ENCODE measurements at regions not wholly inside any gene's neighbourhood (a gene's known extent, or its start where the extent isn't known, plus 50 kb on each side); places are given as distances from the start of the nearest gene placed in this dataset.

DNA sequence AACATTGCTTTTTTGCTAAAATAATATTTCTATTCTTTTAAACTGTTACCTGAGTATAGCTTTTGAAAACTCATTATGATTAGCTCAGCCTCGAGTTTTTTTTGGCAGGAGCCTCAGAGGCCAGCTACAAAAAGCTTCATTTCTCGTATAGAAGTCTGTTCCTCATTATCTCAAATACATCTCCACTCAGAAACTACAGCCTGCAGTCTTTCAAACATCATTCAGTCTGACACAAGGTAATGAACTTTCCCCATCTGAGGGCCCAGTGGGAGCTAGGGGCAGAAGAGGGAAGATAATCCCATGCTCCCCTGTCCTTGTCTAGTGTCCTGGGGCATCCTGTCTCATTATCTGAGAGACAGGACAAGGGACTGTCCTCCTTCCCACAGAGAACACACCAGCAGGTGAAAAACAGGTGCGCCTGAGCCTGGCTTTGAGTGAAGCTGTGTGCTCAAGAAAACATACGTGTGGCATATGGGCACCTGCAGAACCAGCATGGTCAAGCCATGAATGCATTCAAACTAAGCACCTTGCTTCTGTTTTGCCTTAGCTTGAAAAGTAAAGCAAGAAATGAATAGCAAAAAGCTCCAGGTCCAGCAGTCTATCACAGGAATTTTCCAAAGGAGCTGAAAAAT is 247.5 kb downstream of the MREG start:
- DNase-seq, result no peak

DNA sequence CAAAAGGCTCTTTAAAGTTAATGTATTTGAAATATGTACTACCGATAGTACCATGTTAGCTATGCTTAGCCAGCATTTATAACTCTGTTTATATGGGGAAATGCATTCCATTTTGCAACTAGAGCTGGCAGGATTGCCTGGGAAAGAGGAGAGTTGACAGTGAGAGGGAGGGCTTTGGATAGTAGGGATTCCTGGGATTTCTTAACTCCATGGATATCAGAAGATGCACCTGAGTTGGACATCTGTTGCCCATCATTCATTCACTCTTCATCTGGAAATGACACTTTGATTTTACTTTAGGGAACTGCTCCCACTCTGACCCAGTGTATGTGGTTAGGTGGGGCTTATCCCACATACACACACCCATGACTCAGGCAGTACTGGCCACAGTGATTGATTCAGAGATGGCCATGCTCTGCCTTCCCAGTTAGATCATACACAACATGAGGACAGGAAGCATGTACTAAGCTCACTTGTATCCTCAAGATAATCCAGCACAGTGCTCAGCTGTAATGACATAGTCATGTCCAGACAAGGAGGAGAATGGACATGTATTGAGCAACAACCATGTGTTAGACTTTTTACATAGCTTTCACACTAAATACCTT is 248.8 kb downstream of the MREG start:
- no peak for DNase-seq

DNA sequence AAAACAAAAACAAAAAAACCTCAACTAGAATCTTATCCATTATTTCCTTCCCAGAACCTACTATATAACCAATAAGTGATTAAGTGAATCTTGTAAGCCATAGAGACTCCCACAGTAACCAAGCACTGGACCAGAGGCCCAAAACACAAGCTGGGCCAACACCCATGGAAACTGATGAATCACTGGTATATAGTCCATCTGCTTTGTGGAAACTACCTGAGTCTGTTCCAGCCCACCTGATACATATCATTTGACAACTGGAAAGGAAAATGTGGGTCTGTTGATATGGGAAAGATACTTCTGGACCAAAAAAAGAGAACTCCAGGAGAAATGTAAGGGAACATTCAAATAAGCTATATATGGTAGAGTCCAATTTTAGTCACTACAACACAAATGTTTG is 252.8 kb downstream of the MREG start:
- no peak for DNase-seq

DNA sequence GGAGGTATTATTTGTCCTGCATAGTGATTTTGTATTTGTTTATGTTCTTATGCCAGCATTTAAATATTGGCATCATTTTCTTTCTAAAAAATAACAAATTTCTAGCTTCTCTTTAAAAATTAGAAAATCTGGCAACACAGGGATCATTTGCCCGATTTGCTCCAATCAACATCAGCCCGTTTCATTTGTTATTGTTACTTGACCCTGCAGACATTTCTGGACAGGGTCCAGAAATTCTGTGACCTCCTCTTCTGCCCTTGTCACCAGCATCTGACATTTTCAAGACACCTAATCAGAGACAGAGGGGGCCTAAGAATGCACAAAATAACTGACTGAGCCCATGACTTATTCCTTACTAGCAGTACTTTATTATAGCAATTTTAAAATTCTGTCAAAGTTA is 253.3 kb downstream of the MREG start:
- no peak for DNase-seq

DNA sequence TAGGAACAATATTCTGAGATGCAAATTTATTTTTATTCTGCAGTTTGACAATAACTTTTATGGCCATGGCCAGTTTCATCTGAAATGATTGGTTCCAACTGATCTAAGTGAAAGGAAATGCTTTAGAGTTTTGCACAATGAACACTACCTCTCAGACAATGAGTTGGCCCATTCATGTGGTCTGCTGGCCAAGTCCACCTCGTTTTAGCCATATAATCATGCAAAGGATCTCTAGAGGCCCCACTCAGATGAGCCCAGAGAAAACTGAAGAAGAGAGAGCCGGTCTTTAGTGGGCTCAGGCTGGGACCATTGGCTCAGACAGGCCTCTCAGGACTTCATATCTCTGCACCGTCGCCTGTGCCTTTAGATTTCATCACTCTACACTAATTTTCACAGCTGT is 254.7 kb downstream of the MREG start:
- DNase-seq, result no peak

DNA sequence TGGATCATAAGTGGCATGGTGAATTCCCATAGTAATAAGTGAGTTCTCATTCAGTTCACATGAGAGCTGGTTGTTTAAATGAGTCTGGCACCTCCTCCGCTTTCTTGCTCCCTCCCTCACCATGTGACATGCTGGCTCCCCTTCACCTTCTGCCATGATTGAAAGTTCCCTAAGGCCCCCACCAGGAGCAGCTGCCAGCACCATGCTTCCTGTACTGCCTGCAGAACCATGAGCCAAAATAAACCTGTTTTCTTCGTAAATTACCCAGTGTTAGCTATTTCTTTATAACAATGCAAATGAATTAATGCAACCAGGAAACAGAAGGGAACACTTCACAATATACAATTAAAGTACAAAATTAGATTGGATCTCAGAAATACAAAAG is 257.0 kb downstream of the MREG start:
- DNase-seq, result no peak

DNA sequence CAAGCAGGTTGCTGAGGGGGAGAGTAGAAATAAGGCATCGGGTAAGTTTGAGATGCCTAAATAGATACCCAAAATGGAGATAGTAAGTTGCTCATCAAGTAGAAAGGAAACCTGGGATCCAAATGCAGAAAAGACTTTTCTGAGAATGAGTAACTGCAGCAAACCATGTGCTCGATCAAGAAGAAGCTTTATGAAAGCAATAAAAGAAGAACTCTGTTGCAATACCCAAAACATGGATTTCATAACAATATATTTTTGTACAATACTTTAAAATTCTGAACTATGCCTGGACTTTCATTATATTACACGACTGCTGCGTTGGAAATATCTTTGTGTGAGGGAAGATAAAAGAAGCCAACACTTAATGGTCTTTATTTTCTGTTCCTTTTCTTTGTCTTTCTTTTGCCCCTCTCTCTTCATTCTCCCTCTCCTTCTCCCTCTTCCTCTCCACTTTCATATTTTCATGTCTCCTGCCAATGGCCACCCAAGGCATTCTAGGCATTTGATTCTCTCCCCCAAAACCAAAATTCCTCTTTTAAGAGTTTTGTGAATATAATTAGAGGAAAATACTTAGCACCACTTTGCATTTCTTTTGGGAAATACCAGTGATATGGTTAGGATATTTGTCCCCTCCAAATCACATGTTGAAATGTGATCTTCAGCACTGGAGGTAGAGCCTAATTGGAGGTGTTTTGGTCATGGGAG is 257.6 kb downstream of the MREG start:
- DNase-seq, result no peak

DNA sequence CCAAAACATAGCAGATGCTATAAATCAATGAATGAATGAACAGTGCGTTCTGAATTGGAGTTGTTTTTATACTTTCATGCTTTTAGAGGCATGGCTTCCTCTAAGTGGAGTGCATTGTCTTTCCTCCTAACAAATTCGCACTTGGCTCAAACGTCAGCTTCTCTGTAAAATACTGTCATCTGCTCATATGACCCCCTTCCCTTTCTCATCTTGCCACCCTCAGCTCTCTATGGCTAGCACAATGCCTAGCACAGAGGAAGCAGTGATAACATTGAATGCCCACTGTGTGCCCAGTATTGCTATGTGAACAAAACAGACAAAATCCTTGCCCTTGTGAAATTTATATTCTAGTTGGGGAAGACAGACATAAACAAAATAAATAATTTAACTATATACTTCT is 258.8 kb downstream of the MREG start:
- DNase-seq, result no peak

DNA sequence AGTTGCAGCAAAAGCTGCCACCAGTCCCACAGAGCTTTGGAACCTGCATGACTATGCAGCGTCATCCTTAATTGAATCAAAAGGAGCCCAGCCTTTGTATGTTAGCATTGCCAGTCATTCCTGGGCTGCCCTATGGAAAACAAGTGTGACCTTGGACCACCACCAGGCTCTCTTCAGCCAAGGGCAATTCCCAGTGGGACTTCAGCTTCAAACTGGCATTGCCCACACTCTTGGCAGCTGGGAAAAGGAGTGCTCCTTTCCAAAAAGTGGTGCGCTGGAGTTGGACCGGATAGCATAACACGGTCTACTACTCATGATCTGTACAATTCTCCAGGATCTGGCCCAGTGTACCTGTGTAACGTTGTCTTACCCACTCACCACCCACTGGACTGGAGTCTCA is 259.5 kb downstream of the MREG start:
- no peak for DNase-seq

DNA sequence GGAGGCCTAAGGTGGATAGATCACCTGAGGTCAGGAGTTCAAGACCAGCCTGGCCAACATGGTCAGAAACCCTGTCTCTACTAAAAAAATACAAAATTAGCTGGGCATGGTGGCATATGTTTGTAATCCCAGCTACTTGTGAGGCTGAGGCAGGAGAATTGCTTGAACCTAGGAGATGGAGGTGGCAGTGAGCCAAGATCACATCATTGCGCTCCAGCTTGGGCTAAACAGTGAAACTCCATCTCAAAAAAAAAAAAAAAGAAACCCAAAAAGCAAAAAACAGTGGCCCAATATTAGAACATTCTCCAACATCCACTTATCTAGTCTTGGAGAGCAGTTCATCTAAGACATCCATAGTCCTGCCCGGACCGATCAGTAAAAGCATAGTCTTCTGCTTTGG is 260.4 kb downstream of the MREG start:
- DNase-seq, result no peak

DNA sequence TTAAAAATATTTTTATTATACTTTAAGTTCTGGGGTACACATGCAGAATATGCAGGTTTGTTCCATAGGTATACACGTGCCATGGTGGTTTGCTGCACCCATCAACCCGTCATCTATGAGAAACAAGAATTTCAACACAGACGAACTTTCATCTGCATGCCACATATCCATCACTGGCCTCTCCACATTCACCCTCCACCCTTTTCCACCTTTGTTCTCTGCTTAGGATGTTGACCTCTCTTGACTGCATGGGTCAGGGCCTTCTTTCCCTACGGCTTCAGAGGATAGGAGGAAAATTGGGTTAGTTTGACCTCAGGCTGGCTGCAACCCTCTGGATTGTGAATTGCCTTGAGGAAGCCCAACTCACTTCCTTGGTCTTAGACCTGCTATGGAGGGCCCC is 260.9 kb downstream of the MREG start:
- DNase-seq, result no peak

DNA sequence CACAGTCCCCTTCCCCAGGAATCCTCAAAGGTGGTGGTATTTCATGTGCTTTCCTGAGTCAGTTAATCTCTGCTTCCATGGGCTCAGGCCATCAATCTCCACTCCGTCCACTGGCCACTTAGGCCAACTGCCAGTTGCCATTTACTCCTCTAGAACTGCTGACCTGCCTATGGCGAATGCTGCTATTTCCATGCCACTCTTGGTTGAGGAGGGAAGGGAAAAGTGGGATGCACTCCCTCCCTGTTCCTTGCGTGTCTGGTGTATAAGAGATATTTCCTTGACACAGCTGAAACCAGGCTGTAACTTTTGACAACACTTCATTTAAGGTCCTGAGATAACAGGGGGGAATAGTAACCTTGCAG is 261.5 kb downstream of the MREG start:
- no peak for DNase-seq

DNA sequence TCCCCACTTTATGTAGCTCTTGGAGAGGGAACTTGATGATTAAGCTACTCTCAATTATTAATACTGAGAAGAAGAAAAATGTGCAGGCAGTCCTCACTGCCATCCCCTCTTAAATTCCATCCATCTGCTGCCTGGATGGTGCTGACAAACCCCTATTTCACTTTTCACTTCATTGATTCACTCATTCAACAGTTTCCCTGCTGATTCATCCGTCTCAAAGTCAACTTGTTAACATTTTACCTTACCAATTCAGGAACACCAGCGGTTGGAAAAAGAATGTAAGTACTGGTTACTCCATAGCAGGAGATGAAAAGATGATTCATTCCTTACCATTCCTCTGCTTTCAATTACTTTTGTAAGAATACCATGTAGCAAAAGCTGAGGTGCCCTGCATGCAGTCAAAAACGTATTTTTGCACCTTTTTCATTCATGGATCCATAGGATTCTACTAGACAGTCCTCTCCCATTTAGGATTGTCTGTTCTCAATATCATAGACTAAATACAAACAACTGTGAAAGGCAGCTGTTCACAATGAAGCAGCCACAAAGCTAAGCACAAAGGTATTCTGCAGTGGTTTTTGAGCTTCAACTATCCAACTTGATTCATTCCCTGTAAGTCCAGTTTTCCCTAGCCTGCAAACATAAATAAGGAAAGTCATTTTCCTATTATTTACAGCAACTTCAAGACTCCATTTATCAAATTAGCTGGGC is 262.0 kb downstream of the MREG start:
- DNase-seq, result no peak

DNA sequence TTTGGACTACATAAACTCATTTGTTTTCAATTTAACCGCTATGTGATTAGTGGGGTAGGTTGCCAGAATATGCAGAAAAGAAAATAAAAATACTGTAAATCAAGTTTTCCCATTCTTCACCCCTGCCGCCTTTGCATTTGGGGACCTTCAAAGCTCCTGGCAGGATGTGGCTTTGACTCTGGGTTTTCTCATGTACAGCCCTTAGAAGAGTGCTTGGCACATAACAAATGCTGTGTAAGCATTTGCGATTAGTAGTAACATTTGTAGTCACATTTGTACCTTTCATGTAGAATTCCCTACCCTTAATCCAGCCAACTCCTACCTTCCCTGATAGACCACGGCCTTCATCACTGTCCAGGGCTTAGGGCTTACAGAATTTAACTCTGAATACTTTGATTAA is 262.6 kb downstream of the MREG start:
- no peak for DNase-seq

DNA sequence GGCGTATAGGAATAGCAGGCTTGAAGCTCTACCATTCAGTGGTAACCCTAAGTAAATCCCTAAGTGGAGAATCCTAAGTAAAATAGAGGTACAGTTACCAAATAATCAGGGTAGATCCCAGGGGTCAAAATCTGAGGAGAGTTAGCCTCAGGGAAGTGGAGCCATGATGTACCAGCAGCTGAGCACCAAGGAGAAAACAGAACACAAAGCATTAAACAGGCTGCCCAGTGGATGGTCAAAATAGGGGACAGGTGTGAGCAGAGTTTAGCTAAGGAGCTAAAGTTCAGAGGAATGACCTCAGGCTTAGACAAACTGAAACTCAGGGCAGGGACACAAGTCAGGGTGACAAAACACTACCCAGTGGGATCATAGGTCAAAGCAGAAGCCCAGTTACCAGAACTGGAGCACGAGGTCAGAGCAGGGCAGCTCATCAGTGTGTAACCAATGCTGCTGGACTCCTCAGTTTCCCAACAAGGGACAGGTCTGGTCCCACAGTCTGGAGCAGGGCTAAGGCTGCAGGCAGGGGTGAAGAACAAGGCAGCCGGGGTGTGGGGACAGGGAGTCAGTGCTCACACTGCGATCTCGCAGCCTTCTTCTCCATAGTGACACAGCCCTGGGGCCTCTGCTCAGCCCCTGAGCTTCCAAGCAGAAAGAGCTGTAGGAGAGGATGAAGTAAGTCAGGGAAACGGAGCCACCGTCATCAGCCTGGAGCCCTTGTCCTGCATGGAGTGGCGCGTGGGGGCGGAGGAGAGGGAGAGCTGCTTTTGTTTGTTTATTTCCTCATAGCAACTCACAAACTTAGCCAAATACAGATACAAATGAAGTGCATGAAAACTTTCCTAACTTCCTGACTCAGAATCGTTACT is 264.0 kb downstream of the MREG start:
- DNase-seq, result no peak

DNA sequence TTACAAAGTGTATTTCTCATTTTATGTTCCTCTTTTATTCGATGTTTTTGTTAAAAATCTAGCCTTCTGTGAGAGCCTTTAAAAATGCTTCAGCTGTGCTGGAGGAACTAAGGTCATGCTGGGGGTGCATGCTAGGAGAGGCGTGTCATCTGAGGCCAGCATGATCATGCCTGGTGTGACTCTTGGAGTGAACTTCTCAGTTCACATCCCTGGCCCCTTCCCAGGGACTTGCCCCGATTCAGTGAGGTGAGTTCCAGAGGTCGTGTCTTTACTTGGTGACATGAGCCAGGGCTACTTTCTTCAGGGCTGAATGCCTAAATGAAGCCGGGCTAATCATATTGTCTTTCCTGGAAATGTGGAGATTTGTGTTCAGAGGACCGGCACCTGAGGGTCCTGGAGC is 264.9 kb downstream of the MREG start:
- DNase-seq, result no peak

DNA sequence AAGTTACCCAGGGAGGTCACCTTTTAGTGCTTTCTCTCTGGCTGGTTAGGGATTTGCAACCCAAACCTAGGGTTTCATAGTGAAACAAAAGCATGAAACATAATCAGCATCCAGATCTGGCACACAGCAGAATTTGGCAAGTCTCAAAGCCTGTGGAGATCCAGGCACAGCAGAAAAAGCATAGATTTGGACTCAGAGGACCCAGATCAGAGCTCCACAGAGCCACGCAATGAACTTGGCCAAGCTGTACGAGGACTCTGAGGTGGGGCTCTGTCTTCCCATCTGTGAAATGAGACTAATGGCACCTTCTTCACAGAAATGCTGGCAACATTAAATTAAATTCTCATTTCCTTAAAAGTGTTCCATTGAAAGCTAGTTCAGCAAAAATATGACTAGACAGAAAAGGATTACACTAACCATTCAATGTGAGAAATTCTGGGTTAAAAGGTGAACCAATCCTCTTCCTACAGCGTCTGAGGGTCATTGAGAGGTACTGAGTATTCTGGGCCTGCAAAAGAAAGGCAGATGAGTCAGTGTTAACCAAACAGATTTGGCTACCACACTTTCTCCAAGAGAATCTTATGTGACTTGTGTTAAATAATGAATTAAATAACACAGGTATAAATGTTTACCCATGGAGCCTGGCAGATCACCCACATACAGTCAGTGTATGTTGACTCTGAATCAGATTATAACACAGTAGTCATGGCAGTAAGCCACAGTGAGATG is 266.3 kb downstream of the MREG start:
- DNase-seq, result no peak

DNA sequence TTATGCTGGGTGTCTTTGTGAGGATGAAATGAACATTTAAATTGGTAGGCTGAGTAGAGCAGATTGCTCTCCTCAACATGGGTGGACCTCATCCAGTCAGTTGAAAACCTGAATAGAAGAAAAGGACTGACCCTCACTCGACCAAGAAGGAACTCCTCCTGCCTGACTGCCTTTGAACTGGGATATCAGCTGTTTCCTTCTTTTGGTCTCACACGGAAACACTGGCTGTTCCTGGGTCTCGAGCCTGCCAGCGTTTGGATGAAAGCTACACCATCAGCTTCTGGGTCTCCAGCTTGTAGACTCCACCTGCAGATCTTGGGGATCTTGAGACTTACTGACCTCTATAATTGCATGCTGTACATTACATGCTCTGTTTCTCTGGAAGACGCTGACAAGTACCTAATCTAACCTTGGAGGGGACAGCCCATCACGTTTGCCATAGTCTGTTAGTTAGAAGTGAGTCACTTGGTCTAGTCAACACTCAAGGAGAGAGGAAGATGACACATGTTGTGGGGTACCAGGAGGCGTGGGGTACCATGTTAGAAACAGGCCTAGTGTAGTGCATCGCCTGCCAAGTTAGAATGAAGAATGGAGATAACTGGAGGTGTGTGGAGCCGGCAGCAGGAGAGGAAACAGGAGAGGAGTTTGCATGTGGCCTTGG is 267.0 kb downstream of the MREG start:
- DNase-seq, result no peak

DNA sequence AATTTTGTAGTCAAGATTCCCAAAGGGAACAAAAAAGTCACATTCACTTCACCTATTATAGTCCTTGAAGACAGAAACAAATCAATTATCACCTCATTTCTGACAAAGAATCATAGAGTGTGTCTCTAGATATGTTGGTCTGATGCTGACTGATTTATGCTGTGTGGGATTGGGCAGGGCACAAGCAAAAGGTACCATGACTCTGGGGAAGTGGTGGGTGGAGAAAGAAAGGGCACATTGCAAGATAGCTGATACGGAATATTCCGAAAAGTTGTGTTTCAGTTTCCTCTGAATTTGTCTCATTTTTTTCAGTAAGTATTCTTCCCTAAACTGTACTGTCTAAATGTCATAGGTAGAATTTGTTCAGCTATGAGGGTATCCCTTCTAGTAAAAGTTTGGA is 268.0 kb downstream of the MREG start:
- DNase-seq, result no peak

DNA sequence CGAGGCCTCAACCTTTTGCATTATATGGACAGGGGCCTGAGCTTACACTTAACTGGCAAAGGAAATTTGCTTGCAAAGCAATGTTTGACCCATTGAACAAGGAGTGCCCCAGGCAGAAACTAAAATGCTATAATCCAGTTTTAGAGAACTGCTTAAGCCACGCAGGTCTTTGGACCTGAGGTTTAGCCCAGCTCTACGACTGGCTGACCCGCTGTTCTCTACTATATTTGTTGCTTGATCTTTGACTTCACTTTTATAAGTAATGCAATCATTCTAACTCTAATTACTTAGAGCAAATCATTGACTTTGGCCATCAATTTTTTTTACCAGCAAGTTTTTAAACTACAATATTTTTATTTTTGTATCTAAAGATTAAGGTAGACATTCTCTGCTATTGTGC is 268.8 kb downstream of the MREG start:
- no peak for DNase-seq

DNA sequence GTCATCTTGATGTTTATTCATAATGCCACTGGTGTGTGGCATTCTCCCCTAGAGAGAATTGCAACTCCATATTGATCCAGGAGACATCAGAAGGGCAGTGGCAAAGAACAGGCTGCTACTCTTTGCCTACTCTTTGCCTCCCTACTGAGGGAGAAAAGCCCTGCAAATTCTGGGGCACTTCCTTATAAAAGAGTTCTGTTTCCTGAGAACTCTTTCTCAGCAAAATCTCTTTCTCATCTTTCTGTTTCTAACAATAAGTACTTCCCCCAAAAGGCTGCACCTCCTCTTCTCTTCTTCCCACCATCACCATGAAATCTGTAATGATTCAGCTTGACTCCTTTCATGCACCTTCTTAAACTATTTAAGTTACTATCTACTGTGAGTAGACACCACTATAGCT is 270.3 kb downstream of the MREG start:
- no peak for DNase-seq

DNA sequence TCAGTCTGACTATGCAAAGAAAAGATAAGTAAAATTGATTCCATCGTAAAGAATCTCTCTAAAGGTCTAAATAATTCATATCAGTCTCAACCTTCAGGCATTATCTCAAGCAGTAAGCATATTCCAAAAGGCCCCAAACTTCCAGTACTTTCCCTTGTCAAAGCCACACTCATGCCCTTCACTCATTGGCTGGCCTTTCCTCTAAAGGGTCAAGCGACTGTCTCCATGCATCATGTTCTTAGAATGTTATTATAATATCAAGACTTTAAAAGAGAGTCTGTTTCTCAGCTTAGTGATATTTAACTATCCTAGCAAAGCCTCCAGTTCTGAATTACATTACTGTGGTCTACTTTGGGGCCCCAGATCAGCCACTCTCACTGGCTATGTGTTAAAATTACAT is 271.3 kb downstream of the MREG start:
- DNase-seq, result no peak

All from T1000 (cell line).